Upper lobe of right lung (tissue), 1 donor: ENCODE measurements at regions not wholly inside any gene's neighbourhood (a gene's known extent, or its start where the extent isn't known, plus 50 kb on each side); places are given as distances from the start of the nearest gene placed in this dataset.

Experiments
- ATAC-seq: fragments of 200-7000 bp; cut with Tn5 transposase; one replicate; pipeline ENCODE4 v1.9.1; 2020; ENCODE audit warnings: mild to moderate bottlenecking, moderate library complexity
- DNase-seq: peaks from one replicate; pipeline ENCODE4 v3.0.0-alpha.2; 2020
- H3K27ac ChIP-seq: fragments of 200-600 bp; one replicate; pipeline ENCODE4 v1.8.0; 2022
- H3K27me3 ChIP-seq: fragments of 200-600 bp; one replicate; pipeline ENCODE4 v1.8.0; 2022; ENCODE audit warnings: mild to moderate bottlenecking
- H3K36me3 ChIP-seq: fragments of 200-600 bp; one replicate; pipeline ENCODE4 v1.8.0; 2022
- H3K4me1 ChIP-seq: fragments of 200-600 bp; one replicate; pipeline ENCODE4 v1.8.0; 2022
- H3K4me3 ChIP-seq: fragments of 200-600 bp; one replicate; pipeline ENCODE4 v1.8.0; 2022; ENCODE audit warnings: mild to moderate bottlenecking
- H3K9me3 ChIP-seq: fragments of 200-600 bp; one replicate; pipeline ENCODE4 v1.8.0; 2022
- intact Hi-C: fragments of 100-400 bp; cut with DNase I; formaldehyde crosslinking; loops from one replicate; pipeline ENCODE4 v1.11.0; 2022
- TF ChIP-seq, protein P1 (sequence below): fragments of 200-600 bp; IDR thresholded peaks from one replicate; pipeline ENCODE4 v1.8.0; 2022; ENCODE audit warnings: antibody characterized with exemption
- donor health status: DM: no; HTN: yes; CAD: no; lungs with severe emphysema.

DNA sequence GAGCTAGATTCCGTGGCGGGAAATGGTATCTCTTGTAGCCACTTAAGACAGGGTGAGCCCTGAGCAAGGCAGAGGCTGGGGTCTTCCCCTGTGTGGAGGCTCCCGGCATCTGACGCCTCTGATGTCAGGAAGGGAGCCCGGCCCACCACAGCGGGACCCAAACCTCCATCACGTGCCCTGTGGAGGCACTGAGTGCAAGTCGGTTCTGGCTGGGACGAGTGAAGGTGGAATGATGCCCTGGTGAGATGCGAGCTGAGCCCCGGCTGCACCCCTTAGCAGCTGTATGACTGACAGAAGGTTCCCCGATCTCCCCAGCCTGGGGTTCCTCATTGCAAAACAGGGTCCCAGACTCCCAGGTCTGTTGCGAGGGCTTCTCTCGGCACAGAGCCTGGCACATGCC is 187.4 kb upstream of the TNRC6C start:
- Histone ChIP-seq H3K9me3 (no peaks in the 10 kb centered on the region), H3K27ac (no peak overlapping the region), H3K36me3 (no peaks in the 10 kb centered on the region), H3K4me1 (no peaks in the 10 kb centered on the region), H3K4me3 (no peak overlapping the region), H3K27me3 (no peaks in the 10 kb centered on the region)
- DNase-seq (no peak), ATAC-seq (no peak)
- TF ChIP-seq, protein P1, sequence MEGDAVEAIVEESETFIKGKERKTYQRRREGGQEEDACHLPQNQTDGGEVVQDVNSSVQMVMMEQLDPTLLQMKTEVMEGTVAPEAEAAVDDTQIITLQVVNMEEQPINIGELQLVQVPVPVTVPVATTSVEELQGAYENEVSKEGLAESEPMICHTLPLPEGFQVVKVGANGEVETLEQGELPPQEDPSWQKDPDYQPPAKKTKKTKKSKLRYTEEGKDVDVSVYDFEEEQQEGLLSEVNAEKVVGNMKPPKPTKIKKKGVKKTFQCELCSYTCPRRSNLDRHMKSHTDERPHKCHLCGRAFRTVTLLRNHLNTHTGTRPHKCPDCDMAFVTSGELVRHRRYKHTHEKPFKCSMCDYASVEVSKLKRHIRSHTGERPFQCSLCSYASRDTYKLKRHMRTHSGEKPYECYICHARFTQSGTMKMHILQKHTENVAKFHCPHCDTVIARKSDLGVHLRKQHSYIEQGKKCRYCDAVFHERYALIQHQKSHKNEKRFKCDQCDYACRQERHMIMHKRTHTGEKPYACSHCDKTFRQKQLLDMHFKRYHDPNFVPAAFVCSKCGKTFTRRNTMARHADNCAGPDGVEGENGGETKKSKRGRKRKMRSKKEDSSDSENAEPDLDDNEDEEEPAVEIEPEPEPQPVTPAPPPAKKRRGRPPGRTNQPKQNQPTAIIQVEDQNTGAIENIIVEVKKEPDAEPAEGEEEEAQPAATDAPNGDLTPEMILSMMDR, result no peak
- intact Hi-C loops, result no loop called here

DNA sequence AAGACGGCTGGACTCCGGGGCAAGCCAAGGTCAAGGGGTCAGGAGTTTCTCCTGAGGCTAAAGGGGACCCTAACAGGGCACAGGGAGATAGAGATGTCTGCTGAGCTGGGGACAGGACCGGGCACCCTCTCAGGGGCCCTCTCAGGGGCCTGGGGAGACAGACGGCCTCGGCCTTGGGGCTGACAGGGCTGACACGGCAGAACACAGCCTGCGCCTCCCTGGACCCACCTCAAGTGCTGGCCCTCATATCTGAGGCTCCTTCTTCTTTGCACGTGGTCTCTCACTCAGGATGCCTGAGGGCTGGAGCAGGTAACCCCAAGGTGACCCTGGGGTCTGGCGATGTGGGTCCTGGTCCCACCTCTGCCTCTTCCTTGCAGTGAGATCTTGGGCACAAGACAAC is 186.9 kb upstream of the TNRC6C start:
- Histone ChIP-seq H3K27me3 (no peaks in the 10 kb centered on the region), H3K36me3 (no peaks in the 10 kb centered on the region), H3K27ac (no peak overlapping the region), H3K9me3 (no peaks in the 10 kb centered on the region), H3K4me1 (no peaks in the 10 kb centered on the region), H3K4me3 (no peak overlapping the region)
- DNase-seq (no peak), ATAC-seq (no peak)
- intact Hi-C loops, result no loop called here
- TF ChIP-seq, protein P1, result no peak

DNA sequence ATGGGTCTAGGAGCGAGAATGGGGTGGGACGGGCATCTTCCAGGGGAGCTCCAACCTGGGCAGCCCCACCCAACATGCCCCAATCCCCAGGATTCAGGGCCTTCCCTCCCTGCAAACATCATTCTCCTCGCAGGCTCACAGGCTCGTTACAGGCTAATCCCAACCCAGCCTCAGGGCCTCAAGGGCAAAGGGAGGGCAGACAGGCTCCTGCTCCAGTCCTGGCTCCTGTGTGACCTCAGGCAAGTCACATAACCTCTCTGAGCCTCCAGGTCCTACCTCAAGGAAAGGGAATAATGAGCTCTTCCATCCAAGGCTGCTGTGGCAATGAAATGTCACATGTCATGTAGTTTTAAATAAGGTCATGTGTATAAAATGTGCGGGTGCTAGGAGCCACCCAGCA is 186.5 kb upstream of the TNRC6C start:
- Histone ChIP-seq H3K27ac (no peak overlapping the region), H3K27me3 (no peaks in the 10 kb centered on the region), H3K9me3 (no peaks in the 10 kb centered on the region), H3K4me3 (no peak overlapping the region), H3K4me1 (no peaks in the 10 kb centered on the region), H3K36me3 (no peaks in the 10 kb centered on the region)
- TF ChIP-seq, protein P1, result no peak
- ATAC-seq (no peak), DNase-seq (no peak)
- intact Hi-C loops, result no loop called here

DNA sequence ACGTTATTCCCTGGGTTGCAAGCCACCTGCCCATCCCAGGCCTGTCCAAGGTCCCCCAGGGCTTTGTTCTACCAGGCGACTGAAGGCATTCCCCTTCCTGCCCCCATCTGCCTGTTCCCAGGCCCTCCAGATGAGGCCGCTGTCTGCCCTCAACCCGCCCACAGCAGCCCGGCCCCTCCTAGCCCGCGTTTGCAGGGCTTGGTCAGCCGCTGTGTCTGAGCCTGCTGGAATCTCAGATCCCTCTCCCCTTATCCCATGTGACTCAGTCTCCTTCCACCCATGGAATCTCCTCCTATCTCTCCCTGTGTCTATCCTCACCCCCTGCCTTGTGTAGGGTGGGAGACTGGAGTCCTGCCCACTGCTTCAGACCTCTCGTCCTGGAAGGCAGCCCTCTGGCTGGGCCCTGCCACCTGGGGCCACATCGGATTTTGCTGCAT is 186.0 kb upstream of the TNRC6C start:
- DNase-seq, result peak; percentile 80
- no peaks in the 10 kb centered on the region for H3K27me3 ChIP-seq
- H3K36me3 ChIP-seq, result no peaks in the 10 kb centered on the region
- TF ChIP-seq, protein P1, result peak; percentile 54
- H3K4me3 ChIP-seq, result no peak overlapping the region
- H3K27ac ChIP-seq, result no peak overlapping the region
- no peaks in the 10 kb centered on the region for H3K4me1 ChIP-seq
- no peaks in the 10 kb centered on the region for H3K9me3 ChIP-seq
- intact Hi-C loops, result no loop called here
- peak; percentile 84 for ATAC-seq

DNA sequence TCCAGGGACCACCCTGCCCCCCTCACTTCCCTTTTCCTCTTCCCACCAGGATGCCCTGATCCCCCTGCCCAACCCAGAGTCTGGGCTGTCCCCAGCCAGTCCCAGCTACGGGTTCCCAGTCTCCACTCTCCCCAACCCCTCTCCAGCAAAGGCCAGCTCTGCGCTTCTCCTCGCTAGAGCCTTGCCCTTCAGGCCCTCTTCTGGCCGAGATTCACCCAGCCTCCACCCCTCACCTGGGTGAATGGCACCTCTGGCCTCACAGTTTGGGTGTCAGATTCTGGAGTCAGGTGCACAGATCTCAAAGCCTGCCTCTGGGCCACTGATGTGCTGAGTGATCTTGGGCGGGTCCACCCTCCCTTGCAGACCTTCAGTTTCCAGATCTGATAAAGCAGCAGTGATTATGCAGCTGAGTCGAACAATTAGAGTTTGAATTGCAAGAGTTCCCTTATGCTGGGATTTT is 185.6 kb upstream of the TNRC6C start:
- H3K27ac ChIP-seq, result no peak overlapping the region
- H3K4me3 ChIP-seq, result no peak overlapping the region
- DNase-seq (no peak), ATAC-seq (no peak)
- no peaks in the 10 kb centered on the region for H3K4me1 ChIP-seq
- H3K9me3 ChIP-seq, result no peaks in the 10 kb centered on the region
- TF ChIP-seq, protein P1, result no peak
- no peaks in the 10 kb centered on the region for H3K27me3 ChIP-seq
- no peaks in the 10 kb centered on the region for H3K36me3 ChIP-seq
- intact Hi-C loops, result no loop called here

DNA sequence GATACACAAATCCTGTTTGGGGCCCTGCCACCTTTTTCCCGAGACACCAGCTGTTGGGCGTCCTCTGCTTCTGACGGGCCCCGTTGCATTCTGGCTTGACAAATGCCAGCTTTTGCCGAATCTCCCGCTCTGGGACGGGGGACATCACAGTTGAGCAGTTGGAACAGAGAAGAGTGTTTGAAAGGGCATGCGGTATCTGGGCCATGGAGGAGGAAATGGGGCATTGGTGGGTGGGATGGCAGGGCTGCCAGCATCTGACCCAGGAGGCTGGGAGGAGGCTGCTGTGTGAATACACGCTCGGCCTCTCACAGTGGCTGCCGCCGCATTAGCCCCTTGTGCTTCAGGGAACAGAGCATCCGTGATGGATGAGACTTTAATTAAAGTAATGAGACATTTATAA is 184.3 kb upstream of the TNRC6C start:
- H3K9me3 ChIP-seq, result no peaks in the 10 kb centered on the region
- TF ChIP-seq, protein P1, result no peak
- intact Hi-C loops, result no loop called here
- H3K36me3 ChIP-seq, result no peaks in the 10 kb centered on the region
- H3K4me1 ChIP-seq, result peaks cover 2% of the 10 kb centered on the region
- H3K4me3 ChIP-seq, result no peak overlapping the region
- H3K27ac ChIP-seq, result no peak overlapping the region
- H3K27me3 ChIP-seq, result no peaks in the 10 kb centered on the region
- DNase-seq, result no peak
- no peak for ATAC-seq
